ENCODE measurements at regions not wholly inside any gene's neighbourhood (a gene's known extent, or its start where the extent isn't known, plus 50 kb on each side); places are given as distances from the start of the nearest gene placed in this dataset.

DNA sequence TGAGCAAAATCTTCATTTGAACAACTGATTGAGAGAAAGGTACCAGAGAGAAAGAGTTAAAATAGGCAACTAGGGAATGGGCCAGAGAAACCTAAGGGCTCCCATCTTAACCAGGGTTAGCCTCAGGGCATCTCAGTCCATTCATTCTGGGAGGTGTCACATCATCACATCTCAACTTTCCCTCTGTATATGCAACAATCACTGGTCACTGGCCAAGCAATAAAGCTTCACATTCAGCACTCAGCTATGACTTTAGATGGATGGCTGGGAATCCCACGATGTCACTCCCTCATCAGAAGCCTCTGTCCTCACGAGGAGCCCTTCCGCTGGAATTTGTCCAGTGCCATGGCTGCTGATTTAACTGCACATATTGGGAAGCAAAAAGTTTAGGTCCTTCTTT lies 172.1 kb upstream of the MGMT start:
- no peak for DNase-seq (ENCODE audit: low read depth)
- TF ChIP-seq, protein P1, sequence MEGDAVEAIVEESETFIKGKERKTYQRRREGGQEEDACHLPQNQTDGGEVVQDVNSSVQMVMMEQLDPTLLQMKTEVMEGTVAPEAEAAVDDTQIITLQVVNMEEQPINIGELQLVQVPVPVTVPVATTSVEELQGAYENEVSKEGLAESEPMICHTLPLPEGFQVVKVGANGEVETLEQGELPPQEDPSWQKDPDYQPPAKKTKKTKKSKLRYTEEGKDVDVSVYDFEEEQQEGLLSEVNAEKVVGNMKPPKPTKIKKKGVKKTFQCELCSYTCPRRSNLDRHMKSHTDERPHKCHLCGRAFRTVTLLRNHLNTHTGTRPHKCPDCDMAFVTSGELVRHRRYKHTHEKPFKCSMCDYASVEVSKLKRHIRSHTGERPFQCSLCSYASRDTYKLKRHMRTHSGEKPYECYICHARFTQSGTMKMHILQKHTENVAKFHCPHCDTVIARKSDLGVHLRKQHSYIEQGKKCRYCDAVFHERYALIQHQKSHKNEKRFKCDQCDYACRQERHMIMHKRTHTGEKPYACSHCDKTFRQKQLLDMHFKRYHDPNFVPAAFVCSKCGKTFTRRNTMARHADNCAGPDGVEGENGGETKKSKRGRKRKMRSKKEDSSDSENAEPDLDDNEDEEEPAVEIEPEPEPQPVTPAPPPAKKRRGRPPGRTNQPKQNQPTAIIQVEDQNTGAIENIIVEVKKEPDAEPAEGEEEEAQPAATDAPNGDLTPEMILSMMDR (IDR thresholded peaks at IDR 0.05; ENCODE audit: insufficient read depth, low read depth, low read length, missing control alignments): no peak
- H3K4me3 ChIP-seq (ENCODE audit: low read length): no peak overlapping the region

GRCh38 chr10:129305046-129305445 lies 162.0 kb upstream of the MGMT start:
- no peak overlapping the region for H3K4me3 ChIP-seq (ENCODE audit: low read length)
- TF ChIP-seq, protein P1 (IDR thresholded peaks at IDR 0.05; ENCODE audit: insufficient read depth, low read depth, low read length, missing control alignments): no peak
- DNase-seq (ENCODE audit: low read depth): peak; percentile 61

DNA sequence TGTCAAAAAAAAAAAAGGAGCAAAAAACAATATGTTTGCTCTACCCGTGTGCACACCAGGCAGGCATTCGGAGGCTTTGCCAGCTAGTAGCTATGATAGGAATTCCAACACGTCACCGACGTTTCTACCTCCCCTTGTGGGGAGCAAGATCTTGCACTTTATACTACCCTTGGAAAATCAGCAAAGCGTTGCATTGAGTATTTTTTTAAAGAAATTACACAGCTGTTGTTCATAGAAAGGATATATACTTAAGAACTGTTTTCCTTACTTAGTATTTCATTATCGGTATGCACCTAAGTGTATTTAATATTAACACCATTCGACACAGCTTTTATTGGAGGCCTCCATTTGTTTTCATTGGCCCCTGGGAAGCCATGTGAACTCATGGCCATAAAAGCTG lies 159.9 kb upstream of the MGMT start:
- DNase-seq (ENCODE audit: low read depth): no peak
- TF ChIP-seq, protein P1 (IDR thresholded peaks at IDR 0.05; ENCODE audit: insufficient read depth, low read depth, low read length, missing control alignments): no peak
- H3K4me3 ChIP-seq (ENCODE audit: low read length): no peak overlapping the region

DNA sequence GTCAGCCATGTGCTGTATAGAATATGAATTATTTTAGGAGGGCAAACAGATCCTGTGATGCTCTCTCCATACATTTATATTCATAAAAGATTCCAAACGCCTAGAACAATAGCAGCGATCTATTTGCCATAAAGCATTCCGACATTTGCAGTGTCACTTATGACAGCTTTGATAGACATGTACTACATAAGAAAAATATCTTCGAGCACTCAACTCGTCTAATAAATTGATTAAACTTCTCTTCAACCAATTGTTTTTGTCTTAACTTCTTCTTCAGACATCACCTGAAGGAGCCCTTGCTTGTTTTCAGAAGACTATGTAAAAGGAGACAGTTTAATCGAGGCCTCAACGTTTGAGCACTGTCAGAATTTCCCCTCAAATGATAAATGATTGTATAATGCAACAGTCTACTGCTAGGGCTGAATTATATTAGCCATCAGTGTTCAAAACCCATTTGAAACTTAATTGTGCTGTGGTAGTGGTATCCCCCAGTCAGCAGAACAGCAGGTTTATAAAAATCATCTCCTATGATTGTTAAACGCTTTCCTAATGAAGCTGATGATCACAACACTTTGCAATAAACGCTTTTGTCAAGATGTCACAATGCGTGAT lies 158.0 kb upstream of the MGMT start:
- no peak for DNase-seq (ENCODE audit: low read depth)
- H3K4me3 ChIP-seq (ENCODE audit: low read length): no peak overlapping the region
- TF ChIP-seq, protein P1 (IDR thresholded peaks at IDR 0.05; ENCODE audit: insufficient read depth, low read depth, low read length, missing control alignments): no peak

- DNase-seq (ENCODE audit: low read depth): no peak
- H3K4me3 ChIP-seq (ENCODE audit: low read length): no peak overlapping the region
- TF ChIP-seq, protein P1 (IDR thresholded peaks at IDR 0.05; ENCODE audit: insufficient read depth, low read depth, low read length, missing control alignments): no peak
Measured at GRCh38 chr10:129309565-129309964, 157.5 kb upstream of the MGMT start.

DNA sequence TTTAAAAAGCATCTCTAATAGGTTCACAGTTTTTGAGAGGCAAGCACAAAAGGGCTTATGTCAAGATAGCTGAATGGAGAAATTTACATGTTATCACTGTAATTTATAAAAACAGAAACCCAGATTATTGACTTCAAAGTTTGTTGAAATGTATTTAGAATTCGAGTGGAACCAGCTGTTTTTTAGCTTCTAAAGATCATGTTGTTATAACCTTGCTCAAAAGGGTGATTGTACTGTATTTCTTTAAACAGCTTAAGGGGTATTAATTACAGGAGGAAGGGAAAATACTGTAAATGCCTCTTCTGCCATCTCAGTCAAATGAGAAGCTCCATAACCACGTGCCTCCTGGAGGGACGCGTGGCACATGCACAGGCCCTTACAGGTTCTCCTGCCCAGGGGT lies 156.2 kb upstream of the MGMT start:
- DNase-seq (ENCODE audit: low read depth): no peak
- no peak overlapping the region for H3K4me3 ChIP-seq (ENCODE audit: low read length)
- TF ChIP-seq, protein P1 (IDR thresholded peaks at IDR 0.05; ENCODE audit: insufficient read depth, low read depth, low read length, missing control alignments): no peak

- H3K4me3 ChIP-seq (ENCODE audit: low read length): no peak overlapping the region
- TF ChIP-seq, protein P1 (IDR thresholded peaks at IDR 0.05; ENCODE audit: insufficient read depth, low read depth, low read length, missing control alignments): no peak
- peak; percentile 9 for DNase-seq (ENCODE audit: low read depth)
Measured at GRCh38 chr10:129319934-129320333, 147.1 kb upstream of the MGMT start.

Data from epithelial cell of esophagus (primary cell).